Pancreas (tissue), 10 donors: ENCODE measurements at regions not wholly inside any gene's neighbourhood (a gene's known extent, or its start where the extent isn't known, plus 50 kb on each side); places are given as distances from the start of the nearest gene placed in this dataset.

Experiments
- ATAC-seq, 4 donors: fragments of 200-7000 bp; cut with Tn5 transposase; one replicate each; pipeline versions ENCODE4 v1.8.0 to v1.9.1; 2020; ENCODE audit warnings: mild to moderate bottlenecking in 4 of 4, moderate library complexity in 4 of 4
- DNase-seq, 6 donors: peaks; one replicate each; pipeline ENCODE4 v3.0.0-alpha.2; 2020
- FAIRE-seq: peaks from 2 replicates; lab custom pipeline; 2012; peaks lifted over from hg19 to GRCh38; lab: Jason Lieb, UNC
- H3K27ac ChIP-seq, 4 donors: fragments of 200-600 bp; sonication (generic); 1 replicate in 3 of 4; 2 replicates in 1 of 4; pipeline versions ENCODE4 v1.5.0 to v1.8.0; 2020
- H3K27me3 ChIP-seq, 4 donors: fragments of 200-600 bp; one replicate each; pipeline ENCODE4 v1.8.0; 2021
- H3K36me3 ChIP-seq, 3 donors: fragments of 200-600 bp; sonication (generic) in 1 of 3; one replicate each; pipeline versions ENCODE4 v1.5.0 to v1.8.0; 2020 to 2021
- H3K4me1 ChIP-seq, 3 donors: fragments of 200-600 bp; one replicate each; pipeline ENCODE4 v1.8.0; 2021
- H3K4me3 ChIP-seq, 4 donors: fragments of 200-600 bp; sonication (generic) in 2 of 4; one replicate each; pipeline versions ENCODE4 v1.5.0 to v1.8.0; 2020 to 2021
- H3K9me3 ChIP-seq, 4 donors: fragments of 200-600 bp; one replicate each; pipeline ENCODE4 v1.8.0; 2021
- CTCF ChIP-seq, 4 donors: fragments of 200-600 bp; sonication (generic) in 3 of 4; IDR thresholded peaks; one replicate each; pipeline versions ENCODE4 v1.5.0 to v1.8.0; 2021; ENCODE audit warnings: antibody characterized with exemption in 4 of 4
- WGBS, 2 donors: extraction: QIAGEN DNeasy Blood & Tissue Kit; methylation state at CpG; one replicate each; pipeline ENCODE4 v1.1.7; 2013; 5-methylcytosine and 5-hydroxymethylcytosine counted together
- intact Hi-C, 3 donors: fragments of 100-400 bp; cut with DNase I; formaldehyde crosslinking; loops; one replicate each; pipeline versions ENCODE4 v1.11.1 to v1.14.2; 2022
- donor health status: healthy with polysubstance abuse.
- donor health status: DM: no; HTN: no; CAD: no; lungs with moderate emphysema.
- donor health status: DM: no; HTN: no; CAD: no.
- donor health status: control.
- donor health status: control.
- donor health status: Bipolar disorder and iron deficiency.
- donor health status: DM: yes; HTN: yes; CAD: no.
- donor health status: DM: no; HTN: no; CAD: no.
- donor health status: DM: no; HTN: no; CAD: no.
- donor health status: DM: yes; HTN: yes; CAD: no.

- Histone ChIP-seq H3K4me1 (no peaks in the 10 kb centered on the region), H3K9me3 (no peaks in the 10 kb centered on the region), H3K4me3 (no peak overlapping the region), H3K36me3 (no peaks in the 10 kb centered on the region), H3K27me3 (no peaks in the 10 kb centered on the region), H3K27ac (no peak overlapping the region)
- DNase-seq (no peak), FAIRE-seq (no peak), ATAC-seq (no peak)
- no peak for TF ChIP-seq CTCF (IDR thresholded peaks at IDR 0.05)
- intact Hi-C loops: loop anchor here in 1 of 3 donors (10.0 kb wide), 1 partner anchor 380 kb away; no protein-coding TSS in a partner anchor
- 54 to 67% methylated on average over 5 of the region's 5 CpGs for WGBS, 2 donors
Measured at GRCh38 chr15:91704343-91704742, 149.2 kb upstream of the SLCO3A1 start.

DNA sequence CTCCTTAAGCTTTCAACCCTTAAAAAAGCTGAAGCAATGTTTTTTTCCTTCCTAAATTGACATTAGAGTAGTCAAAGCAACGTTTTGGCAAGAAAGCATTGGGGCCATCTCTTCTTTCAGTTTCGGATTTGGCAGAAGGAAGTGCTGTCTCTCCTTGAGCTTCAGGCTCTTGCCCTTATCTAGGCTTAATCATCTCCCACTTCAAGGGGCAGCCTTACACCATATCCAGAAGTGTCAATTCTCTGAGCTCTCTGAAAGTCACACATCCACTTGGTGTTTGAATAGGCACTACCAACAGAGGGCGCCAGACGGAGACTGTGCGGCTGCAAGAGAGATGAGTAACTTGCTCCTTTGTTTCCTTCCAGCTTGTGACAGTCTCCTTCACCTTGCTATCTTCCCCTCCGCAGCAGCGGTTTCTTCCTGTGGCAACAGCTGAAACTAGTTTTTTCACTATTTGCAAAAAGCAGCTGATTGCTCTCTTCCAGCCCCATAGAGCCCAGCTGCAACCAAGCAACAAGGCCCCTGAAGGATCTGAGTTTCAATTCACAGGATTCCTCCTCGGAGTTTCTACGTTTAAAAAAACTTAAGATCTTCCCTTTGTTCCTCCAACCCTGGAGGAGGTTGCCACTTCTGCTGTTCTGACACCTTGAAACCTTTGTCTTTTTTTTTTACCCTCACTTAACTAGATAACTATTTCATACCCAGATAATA is 147.0 kb upstream of the SLCO3A1 start:
- FAIRE-seq (no peak), ATAC-seq (peak in 3 of 4 donors; percentile 77 to 89 (median 87)), DNase-seq (peak; percentile 34 to 69 (median 58))
- intact Hi-C loops: loop anchor here in 1 of 3 donors (10.0 kb wide), 1 partner anchor 378 kb away; no protein-coding TSS in a partner anchor
- no peaks in the 10 kb centered on the region for H3K9me3 ChIP-seq
- no peak overlapping the region for H3K4me3 ChIP-seq
- H3K27ac ChIP-seq: no peak overlapping the region
- no peaks in the 10 kb centered on the region for H3K4me1 ChIP-seq
- no peaks in the 10 kb centered on the region for H3K27me3 ChIP-seq
- peak; percentile 55 to 78 (median 74) for TF ChIP-seq CTCF (IDR thresholded peaks at IDR 0.05)
- H3K36me3 ChIP-seq: no peaks in the 10 kb centered on the region
- 18 to 26% methylated on average over 9 of the region's 9 CpGs for WGBS, 2 donors

DNA sequence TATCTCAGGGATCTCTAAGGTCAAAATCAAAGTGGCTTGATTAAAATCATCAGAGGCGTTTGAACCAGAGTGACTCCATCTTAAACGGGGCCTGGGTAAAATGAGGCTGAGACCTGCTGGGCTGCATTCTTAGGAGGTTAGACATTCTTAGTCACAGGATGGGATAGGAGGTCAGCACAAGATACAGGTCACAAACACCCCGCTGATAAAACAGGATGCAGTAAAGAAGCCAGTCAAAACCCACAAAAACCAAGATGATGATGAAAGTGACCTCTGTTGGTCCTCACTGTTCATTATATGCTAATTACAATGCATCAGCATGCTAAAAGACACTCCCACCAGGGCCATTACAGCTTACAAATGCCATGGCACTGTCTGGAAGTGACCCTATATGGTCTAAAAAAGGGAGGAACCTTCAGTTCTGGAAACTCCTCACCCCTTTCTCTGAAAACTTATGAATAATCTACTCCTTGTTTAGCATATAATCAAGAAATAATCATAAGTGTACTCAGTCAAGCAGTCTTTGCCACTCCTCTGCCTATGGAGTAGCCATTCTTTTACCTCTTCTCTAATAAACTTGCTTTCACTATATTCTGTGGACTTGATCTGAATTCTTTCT is 143.3 kb upstream of the SLCO3A1 start:
- ATAC-seq (no peak), DNase-seq (no peak), FAIRE-seq (no peak)
- Histone ChIP-seq H3K36me3 (no peaks in the 10 kb centered on the region), H3K9me3 (no peaks in the 10 kb centered on the region), H3K27me3 (no peaks in the 10 kb centered on the region), H3K4me3 (no peak overlapping the region), H3K4me1 (no peaks in the 10 kb centered on the region), H3K27ac (no peak overlapping the region)
- intact Hi-C loops: no loop called here
- TF ChIP-seq CTCF (IDR thresholded peaks at IDR 0.05): no peak
- 44 to 57% methylated on average over 3 of the region's 3 CpGs for WGBS, 2 donors

GRCh38 chr15:91711384-91712033 is 142.0 kb upstream of the SLCO3A1 start:
- peaks cover 0 to 2% (median 0%) of the 10 kb centered on the region in 4 donors for H3K27me3 ChIP-seq
- H3K27ac ChIP-seq: no peak overlapping the region
- TF ChIP-seq CTCF (IDR thresholded peaks at IDR 0.05): no peak
- no peak overlapping the region for H3K4me3 ChIP-seq
- no peaks in the 10 kb centered on the region for H3K36me3 ChIP-seq
- intact Hi-C loops: no loop called here
- no peak for FAIRE-seq
- no peak for ATAC-seq
- no peak for DNase-seq
- 65 to 67% methylated on average over 9 of the region's 9 CpGs for WGBS, 2 donors
- H3K4me1 ChIP-seq: no peaks in the 10 kb centered on the region
- no peaks in the 10 kb centered on the region for H3K9me3 ChIP-seq
